GM23338 (cell line): ENCODE measurements at regions not wholly inside any gene's neighbourhood (a gene's known extent, or its start where the extent isn't known, plus 50 kb on each side); places are given as distances from the start of the nearest gene placed in this dataset.

Experiments used
- ATAC-seq: fragments of 200-7000 bp; cut with Tn5 transposase; 3 replicates; pipeline ENCODE4 v1.9.1; 2020
- DNase-seq: peaks from one replicate; pipeline ENCODE4 v3.0.0-alpha.2; 2015; ENCODE audit warnings: low spot score
- H2AFZ ChIP-seq: fragments of 200-600 bp; sonication (generic); 2 replicates; pipeline ENCODE4 v1.8.0; 2016; ENCODE audit warnings: antibody characterized with exemption, mild to moderate bottlenecking, moderate library complexity
- H3F3A ChIP-seq: fragments of 200-600 bp; sonication (generic); replicated peaks from 2 replicates; pipeline ENCODE4 v1.8.0; 2017; ENCODE audit warnings: antibody characterized with exemption, mixed run types, low read depth
- H3K27ac ChIP-seq: fragments of 200-600 bp; sonication (generic); 2 replicates; pipeline ENCODE4 v1.6.1; 2016; ENCODE audit warnings: low read depth
- H3K27me3 ChIP-seq: fragments of 200-600 bp; sonication (generic); 2 replicates; pipeline ENCODE4 v1.8.0; 2016; ENCODE audit warnings: mild to moderate bottlenecking, mixed run types, moderate library complexity; ENCODE audit not compliant: insufficient read depth
- H3K36me3 ChIP-seq: fragments of 200-600 bp; sonication (generic); 2 replicates; pipeline ENCODE4 v1.8.0; 2016; ENCODE audit warnings: mild to moderate bottlenecking; ENCODE audit not compliant: insufficient read depth
- H3K4me1 ChIP-seq: fragments of 200-600 bp; sonication (generic); 2 replicates; pipeline ENCODE4 v1.8.0; 2016; ENCODE audit warnings: mild to moderate bottlenecking, moderate library complexity; ENCODE audit not compliant: insufficient read depth
- H3K4me2 ChIP-seq: fragments of 200-600 bp; sonication (generic); 2 replicates; pipeline ENCODE4 v1.7.1; 2017; ENCODE audit warnings: mixed run types
- H3K4me3 ChIP-seq: fragments of 200-600 bp; sonication (generic); 2 replicates; pipeline ENCODE4 v1.6.1; 2016; ENCODE audit warnings: mixed run types
- H3K79me2 ChIP-seq: fragments of 200-600 bp; sonication (generic); replicated peaks from 2 replicates; pipeline ENCODE4 v1.8.0; 2017; ENCODE audit warnings: mild to moderate bottlenecking; ENCODE audit not compliant: insufficient read depth
- H3K9me2 ChIP-seq: fragments of 200-600 bp; sonication (generic); 2 replicates; pipeline ENCODE4 v1.8.0; 2017; ENCODE audit not compliant: insufficient read depth
- H4K20me1 ChIP-seq: fragments of 200-600 bp; sonication (generic); replicated peaks from 2 replicates; pipeline ENCODE4 v1.8.0; 2017; ENCODE audit warnings: mild to moderate bottlenecking; ENCODE audit not compliant: insufficient read depth
- H3K27ac Mint-ChIP-seq: 2 replicates; pipeline ENCODE4 v1.8.0; 2020; ENCODE audit warnings: inconsistent platforms, mild to moderate bottlenecking, moderate library complexity, mixed read lengths
- H3K27me3 Mint-ChIP-seq: 3 replicates; pipeline ENCODE4 v1.8.0; 2022; ENCODE audit warnings: low read depth, mild to moderate bottlenecking, moderate library complexity, mixed read lengths, inconsistent platforms; ENCODE audit not compliant: insufficient read depth, poor library complexity
- H3K36me3 Mint-ChIP-seq: 3 replicates; pipeline ENCODE4 v1.8.0; 2021; ENCODE audit warnings: low read depth, mild to moderate bottlenecking, inconsistent platforms, moderate library complexity, mixed read lengths
- H3K4me1 Mint-ChIP-seq: 3 replicates; pipeline ENCODE4 v1.8.0; 2020; ENCODE audit warnings: mild to moderate bottlenecking, inconsistent platforms, mixed read lengths
- H3K4me3 Mint-ChIP-seq: 3 replicates; pipeline ENCODE4 v1.8.0; 2021; ENCODE audit warnings: moderate library complexity, mild to moderate bottlenecking, inconsistent platforms, mixed read lengths
- H3K9me3 Mint-ChIP-seq: 3 replicates; pipeline ENCODE4 v1.8.0; 2020; ENCODE audit warnings: moderate library complexity, mild to moderate bottlenecking, inconsistent platforms, mixed read lengths
- EZH2 ChIP-seq: fragments of 200-600 bp; sonication (generic); IDR thresholded peaks from one replicate; pipeline ENCODE4 v1.8.0; 2017; ENCODE audit warnings: antibody characterized with exemption, mild to moderate bottlenecking, low read depth; ENCODE audit not compliant: unreplicated experiment
- STAT1 ChIP-seq: IDR thresholded peaks from one replicate; pipeline ENCODE4 v1.6.1; 2016; ENCODE audit warnings: antibody characterized with exemption; ENCODE audit not compliant: unreplicated experiment
- ZNF114 ChIP-seq: fragments of 250-450 bp; sonication (Bioruptor Pico); IDR thresholded peaks from 2 replicates; pipeline ENCODE4 v1.5.0; 2020; ENCODE audit warnings: mild to moderate bottlenecking, moderate library complexity
- ZNF331 ChIP-seq: fragments of 250-450 bp; sonication (Bioruptor Pico); IDR thresholded peaks from 2 replicates; pipeline ENCODE4 v1.5.0; 2020; ENCODE audit warnings: low read depth, mild to moderate bottlenecking, moderate library complexity
- TF ChIP-seq, protein P1 (sequence below): IDR thresholded peaks from 2 replicates; pipeline ENCODE4 v1.6.1; 2016; ENCODE audit warnings: antibody characterized with exemption
- TF ChIP-seq, protein P2 (sequence below), 2 experiments: fragments of 200-600 bp in 1 of 2; sonication (generic) in 1 of 2; conservative IDR thresholded peaks; 2 replicates each; pipeline versions ENCODE4 v1.5.1 to v1.6.1; 2016 to 2017; ENCODE audit warnings: antibody characterized with exemption in 2 of 2, low read depth in 2 of 2, mild to moderate bottlenecking in 2 of 2, moderate library complexity in 1 of 2
- TF ChIP-seq, protein P3 (sequence below): fragments of 250-450 bp; sonication (Bioruptor Pico); IDR thresholded peaks from 2 replicates; pipeline ENCODE4 v1.5.0; 2020; ENCODE audit warnings: mild to moderate bottlenecking, moderate library complexity

DNA sequence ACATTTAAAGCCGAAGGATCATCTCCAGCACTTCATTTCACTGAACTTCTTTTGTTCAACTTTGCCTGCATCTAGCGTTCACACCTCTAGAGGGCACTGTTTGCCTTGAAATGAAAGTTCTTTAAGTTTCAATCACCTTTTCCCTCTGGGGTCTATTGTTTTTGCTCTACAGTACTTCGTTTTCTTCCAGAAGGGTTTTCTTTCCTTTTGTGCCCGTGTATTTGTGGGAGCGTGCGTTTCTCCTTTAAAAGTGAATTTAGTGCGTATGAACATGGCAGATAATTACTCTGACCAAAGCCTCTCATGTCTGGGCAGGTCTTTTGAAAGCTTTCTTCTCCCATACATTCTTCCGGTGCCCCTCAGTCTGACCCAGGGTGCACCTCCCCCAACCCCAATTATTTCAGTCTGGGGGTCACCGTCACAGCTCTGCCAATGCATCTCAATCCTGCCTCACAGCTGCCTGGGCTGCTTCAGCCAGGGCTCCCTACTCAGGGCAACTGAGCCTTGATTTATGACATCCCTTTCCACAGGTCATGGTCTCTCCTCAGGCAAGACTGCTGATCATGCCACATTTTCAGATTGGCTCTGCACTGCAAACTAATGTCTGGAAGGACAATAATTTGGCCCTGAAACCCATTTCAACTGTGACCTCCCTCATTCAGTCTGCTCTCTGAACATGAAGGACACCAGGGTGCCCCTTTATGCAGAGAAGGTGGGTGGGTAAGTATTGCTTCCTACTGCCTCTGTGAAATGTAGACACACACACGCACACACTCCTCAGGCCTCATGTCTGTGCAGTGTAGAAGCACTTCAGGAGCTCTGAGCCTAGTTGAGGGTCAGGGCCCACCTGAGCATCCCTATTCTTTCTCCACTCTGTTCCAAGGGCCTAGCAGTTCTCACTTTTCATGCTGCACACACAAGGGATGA lies 88.6 kb downstream of the NUF2 start:
- Mint-ChIP-seq H3K4me3 (peak overlapping the region; percentile 15; the same call in 1 of the 3 replicates), H3K36me3 (no peaks in the 10 kb centered on the region; the same call in 2 of the 3 replicates), H3K9me3 (no peaks in the 10 kb centered on the region), H3K4me1 (peaks cover 25% of the 10 kb centered on the region), H3K27me3 (peaks cover 3% of the 10 kb centered on the region), H3K27ac (no peak overlapping the region)
- no peaks in the 10 kb centered on the region for H3K36me3 ChIP-seq
- H2AFZ ChIP-seq, result peak overlapping the region; percentile 72
- H3K79me2 ChIP-seq, result no peaks in the 10 kb centered on the region
- H3K27me3 ChIP-seq, result no peaks in the 10 kb centered on the region
- no peaks in the 10 kb centered on the region for H4K20me1 ChIP-seq
- H3K9me2 ChIP-seq, result peaks cover 9% of the 10 kb centered on the region; the same call in 1 of the 2 replicates
- DNase-seq (peak; percentile 94), ATAC-seq (peak; percentile 59)
- no peaks in the 10 kb centered on the region for H3F3A ChIP-seq
- TF ChIP-seq, protein P1, sequence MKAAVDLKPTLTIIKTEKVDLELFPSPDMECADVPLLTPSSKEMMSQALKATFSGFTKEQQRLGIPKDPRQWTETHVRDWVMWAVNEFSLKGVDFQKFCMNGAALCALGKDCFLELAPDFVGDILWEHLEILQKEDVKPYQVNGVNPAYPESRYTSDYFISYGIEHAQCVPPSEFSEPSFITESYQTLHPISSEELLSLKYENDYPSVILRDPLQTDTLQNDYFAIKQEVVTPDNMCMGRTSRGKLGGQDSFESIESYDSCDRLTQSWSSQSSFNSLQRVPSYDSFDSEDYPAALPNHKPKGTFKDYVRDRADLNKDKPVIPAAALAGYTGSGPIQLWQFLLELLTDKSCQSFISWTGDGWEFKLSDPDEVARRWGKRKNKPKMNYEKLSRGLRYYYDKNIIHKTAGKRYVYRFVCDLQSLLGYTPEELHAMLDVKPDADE, result no peak
- TF ChIP-seq, protein P2, sequence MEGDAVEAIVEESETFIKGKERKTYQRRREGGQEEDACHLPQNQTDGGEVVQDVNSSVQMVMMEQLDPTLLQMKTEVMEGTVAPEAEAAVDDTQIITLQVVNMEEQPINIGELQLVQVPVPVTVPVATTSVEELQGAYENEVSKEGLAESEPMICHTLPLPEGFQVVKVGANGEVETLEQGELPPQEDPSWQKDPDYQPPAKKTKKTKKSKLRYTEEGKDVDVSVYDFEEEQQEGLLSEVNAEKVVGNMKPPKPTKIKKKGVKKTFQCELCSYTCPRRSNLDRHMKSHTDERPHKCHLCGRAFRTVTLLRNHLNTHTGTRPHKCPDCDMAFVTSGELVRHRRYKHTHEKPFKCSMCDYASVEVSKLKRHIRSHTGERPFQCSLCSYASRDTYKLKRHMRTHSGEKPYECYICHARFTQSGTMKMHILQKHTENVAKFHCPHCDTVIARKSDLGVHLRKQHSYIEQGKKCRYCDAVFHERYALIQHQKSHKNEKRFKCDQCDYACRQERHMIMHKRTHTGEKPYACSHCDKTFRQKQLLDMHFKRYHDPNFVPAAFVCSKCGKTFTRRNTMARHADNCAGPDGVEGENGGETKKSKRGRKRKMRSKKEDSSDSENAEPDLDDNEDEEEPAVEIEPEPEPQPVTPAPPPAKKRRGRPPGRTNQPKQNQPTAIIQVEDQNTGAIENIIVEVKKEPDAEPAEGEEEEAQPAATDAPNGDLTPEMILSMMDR (conservative IDR thresholded peaks at IDR 0.05; ENCODE audit: low read depth in 2 of 2), result peak; percentile 87 to 96
- no peak for TF ChIP-seq ZNF114 (CRISPR knock-in tag)
- TF ChIP-seq, protein P3, sequence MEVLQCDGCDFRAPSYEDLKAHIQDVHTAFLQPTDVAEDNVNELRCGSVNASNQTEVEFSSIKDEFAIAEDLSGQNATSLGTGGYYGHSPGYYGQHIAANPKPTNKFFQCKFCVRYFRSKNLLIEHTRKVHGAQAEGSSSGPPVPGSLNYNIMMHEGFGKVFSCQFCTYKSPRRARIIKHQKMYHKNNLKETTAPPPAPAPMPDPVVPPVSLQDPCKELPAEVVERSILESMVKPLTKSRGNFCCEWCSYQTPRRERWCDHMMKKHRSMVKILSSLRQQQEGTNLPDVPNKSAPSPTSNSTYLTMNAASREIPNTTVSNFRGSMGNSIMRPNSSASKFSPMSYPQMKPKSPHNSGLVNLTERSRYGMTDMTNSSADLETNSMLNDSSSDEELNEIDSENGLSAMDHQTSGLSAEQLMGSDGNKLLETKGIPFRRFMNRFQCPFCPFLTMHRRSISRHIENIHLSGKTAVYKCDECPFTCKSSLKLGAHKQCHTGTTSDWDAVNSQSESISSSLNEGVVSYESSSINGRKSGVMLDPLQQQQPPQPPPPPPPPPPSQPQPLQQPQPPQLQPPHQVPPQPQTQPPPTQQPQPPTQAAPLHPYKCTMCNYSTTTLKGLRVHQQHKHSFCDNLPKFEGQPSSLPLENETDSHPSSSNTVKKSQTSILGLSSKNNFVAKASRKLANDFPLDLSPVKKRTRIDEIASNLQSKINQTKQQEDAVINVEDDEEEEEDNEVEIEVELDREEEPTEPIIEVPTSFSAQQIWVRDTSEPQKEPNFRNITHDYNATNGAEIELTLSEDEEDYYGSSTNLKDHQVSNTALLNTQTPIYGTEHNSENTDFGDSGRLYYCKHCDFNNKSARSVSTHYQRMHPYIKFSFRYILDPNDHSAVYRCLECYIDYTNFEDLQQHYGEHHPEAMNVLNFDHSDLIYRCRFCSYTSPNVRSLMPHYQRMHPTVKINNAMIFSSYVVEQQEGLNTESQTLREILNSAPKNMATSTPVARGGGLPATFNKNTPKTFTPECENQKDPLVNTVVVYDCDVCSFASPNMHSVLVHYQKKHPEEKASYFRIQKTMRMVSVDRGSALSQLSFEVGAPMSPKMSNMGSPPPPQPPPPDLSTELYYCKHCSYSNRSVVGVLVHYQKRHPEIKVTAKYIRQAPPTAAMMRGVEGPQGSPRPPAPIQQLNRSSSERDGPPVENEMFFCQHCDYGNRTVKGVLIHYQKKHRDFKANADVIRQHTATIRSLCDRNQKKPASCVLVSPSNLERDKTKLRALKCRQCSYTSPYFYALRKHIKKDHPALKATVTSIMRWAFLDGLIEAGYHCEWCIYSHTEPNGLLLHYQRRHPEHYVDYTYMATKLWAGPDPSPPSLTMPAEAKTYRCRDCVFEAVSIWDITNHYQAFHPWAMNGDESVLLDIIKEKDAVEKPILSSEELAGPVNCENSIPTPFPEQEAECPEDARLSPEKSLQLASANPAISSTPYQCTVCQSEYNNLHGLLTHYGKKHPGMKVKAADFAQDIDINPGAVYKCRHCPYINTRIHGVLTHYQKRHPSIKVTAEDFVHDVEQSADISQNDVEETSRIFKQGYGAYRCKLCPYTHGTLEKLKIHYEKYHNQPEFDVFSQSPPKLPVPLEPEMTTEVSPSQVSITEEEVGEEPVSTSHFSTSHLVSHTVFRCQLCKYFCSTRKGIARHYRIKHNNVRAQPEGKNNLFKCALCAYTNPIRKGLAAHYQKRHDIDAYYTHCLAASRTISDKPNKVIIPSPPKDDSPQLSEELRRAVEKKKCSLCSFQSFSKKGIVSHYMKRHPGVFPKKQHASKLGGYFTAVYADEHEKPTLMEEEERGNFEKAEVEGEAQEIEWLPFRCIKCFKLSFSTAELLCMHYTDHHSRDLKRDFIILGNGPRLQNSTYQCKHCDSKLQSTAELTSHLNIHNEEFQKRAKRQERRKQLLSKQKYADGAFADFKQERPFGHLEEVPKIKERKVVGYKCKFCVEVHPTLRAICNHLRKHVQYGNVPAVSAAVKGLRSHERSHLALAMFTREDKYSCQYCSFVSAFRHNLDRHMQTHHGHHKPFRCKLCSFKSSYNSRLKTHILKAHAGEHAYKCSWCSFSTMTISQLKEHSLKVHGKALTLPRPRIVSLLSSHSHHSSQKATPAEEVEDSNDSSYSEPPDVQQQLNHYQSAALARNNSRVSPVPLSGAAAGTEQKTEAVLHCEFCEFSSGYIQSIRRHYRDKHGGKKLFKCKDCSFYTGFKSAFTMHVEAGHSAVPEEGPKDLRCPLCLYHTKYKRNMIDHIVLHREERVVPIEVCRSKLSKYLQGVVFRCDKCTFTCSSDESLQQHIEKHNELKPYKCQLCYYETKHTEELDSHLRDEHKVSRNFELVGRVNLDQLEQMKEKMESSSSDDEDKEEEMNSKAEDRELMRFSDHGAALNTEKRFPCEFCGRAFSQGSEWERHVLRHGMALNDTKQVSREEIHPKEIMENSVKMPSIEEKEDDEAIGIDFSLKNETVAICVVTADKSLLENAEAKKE (CRISPR knock-in tag), result no peak
- no peak for TF ChIP-seq EZH2
- TF ChIP-seq STAT1, result no peak
- no peak for TF ChIP-seq ZNF331 (CRISPR knock-in tag)
- no peaks in the 10 kb centered on the region; the same call in 1 of the 2 replicates for H3K4me1 ChIP-seq
- H3K4me3 ChIP-seq, result no peak overlapping the region
- H3K27ac ChIP-seq, result no peak overlapping the region
- H3K4me2 ChIP-seq, result 0 out of 2 replicates have a peak overlapping the region, but pooled peaks have one; percentile 3
